HG02763 (cell line): ENCODE measurements at regions not wholly inside any gene's neighbourhood (a gene's known extent, or its start where the extent isn't known, plus 50 kb on each side); places are given as distances from the start of the nearest gene placed in this dataset.

Experiments
- ATAC-seq: cut with Tn5 transposase; IDR thresholded peaks from one replicate; pipeline ENCODE4 v1.9.1; 2021; ENCODE audit warnings: mild to moderate bottlenecking, moderate library complexity; ENCODE audit not compliant: unreplicated experiment

- ATAC-seq: no peak
Measured at GRCh38 chr6:79307321-79308036, 73.0 kb upstream of the HMGN3 start.

- ATAC-seq: no peak
Measured at GRCh38 chr6:79305020-79305419, 70.5 kb upstream of the HMGN3 start.

GRCh38 chr6:79302341-79302740, 67.9 kb upstream of the HMGN3 start:
- ATAC-seq: no peak

- ATAC-seq: no peak
Measured at GRCh38 chr6:79301290-79301689, 66.8 kb upstream of the HMGN3 start.

- no peak for ATAC-seq
Measured at GRCh38 chr6:79296211-79296610, 61.7 kb upstream of the HMGN3 start.
